HL-60 (cell line): ENCODE measurements at regions not wholly inside any gene's neighbourhood (a gene's known extent, or its start where the extent isn't known, plus 50 kb on each side); places are given as distances from the start of the nearest gene placed in this dataset.

ENCODE experiments used
- DNase-seq, 2 experiments: peaks; one replicate each; pipeline ENCODE4 v3.0.0-alpha.2; 2010 to 2020; ENCODE audit warnings: low read depth in 1 of 2, low spot score in 1 of 2
- H3K27ac ChIP-seq: fragments of 250-450 bp; sonication (Bioruptor Pico); replicated peaks from 2 replicates; pipeline ENCODE4 v1.5.1; 2020; ENCODE audit warnings: mild to moderate bottlenecking, moderate library complexity
- H3K27me3 ChIP-seq: fragments of 250-450 bp; sonication (Bioruptor Pico); 2 replicates; pipeline ENCODE4 v1.5.1; 2021; ENCODE audit warnings: mild to moderate bottlenecking, moderate library complexity; ENCODE audit not compliant: insufficient read depth, poor library complexity, severe bottlenecking
- H3K4me3 ChIP-seq: replicated peaks from 2 replicates; pipeline ENCODE4 v1.5.1; 2011; ENCODE audit warnings: mild to moderate bottlenecking, control low read depth, low read length; ENCODE audit not compliant: insufficient read depth
- GABPA ChIP-seq: IDR thresholded peaks from 2 replicates; pipeline ENCODE4 v1.6.1; 2012; ENCODE audit warnings: low read depth
- POLR2AphosphoS5 ChIP-seq: IDR thresholded peaks from 2 replicates; pipeline ENCODE4 v1.6.1; 2012; ENCODE audit warnings: low read depth
- REST ChIP-seq: IDR thresholded peaks from 2 replicates; pipeline ENCODE4 v1.6.1; 2012; ENCODE audit warnings: low read depth; ENCODE audit not compliant: insufficient replicate concordance
- SPI1 ChIP-seq: IDR thresholded peaks from 2 replicates; pipeline ENCODE4 v1.6.1; 2012; ENCODE audit warnings: low read depth, mild to moderate bottlenecking, borderline replicate concordance
- TF ChIP-seq, protein P1 (sequence below): IDR thresholded peaks from one replicate; pipeline ENCODE4 v1.5.1; 2011; ENCODE audit warnings: low read length, control low read depth, inconsistent platforms; ENCODE audit not compliant: insufficient read depth

GRCh38 chr2:117118994-117119393 is 695.5 kb upstream of the DDX18 start:
- no peak for DNase-seq
- Histone ChIP-seq H3K27me3 (no peaks in the 10 kb centered on the region), H3K27ac (no peak overlapping the region), H3K4me3 (no peak overlapping the region)
- TF ChIP-seq SPI1 (no peak), POLR2AphosphoS5 (no peak), REST (no peak), GABPA (no peak)
- TF ChIP-seq, protein P1, sequence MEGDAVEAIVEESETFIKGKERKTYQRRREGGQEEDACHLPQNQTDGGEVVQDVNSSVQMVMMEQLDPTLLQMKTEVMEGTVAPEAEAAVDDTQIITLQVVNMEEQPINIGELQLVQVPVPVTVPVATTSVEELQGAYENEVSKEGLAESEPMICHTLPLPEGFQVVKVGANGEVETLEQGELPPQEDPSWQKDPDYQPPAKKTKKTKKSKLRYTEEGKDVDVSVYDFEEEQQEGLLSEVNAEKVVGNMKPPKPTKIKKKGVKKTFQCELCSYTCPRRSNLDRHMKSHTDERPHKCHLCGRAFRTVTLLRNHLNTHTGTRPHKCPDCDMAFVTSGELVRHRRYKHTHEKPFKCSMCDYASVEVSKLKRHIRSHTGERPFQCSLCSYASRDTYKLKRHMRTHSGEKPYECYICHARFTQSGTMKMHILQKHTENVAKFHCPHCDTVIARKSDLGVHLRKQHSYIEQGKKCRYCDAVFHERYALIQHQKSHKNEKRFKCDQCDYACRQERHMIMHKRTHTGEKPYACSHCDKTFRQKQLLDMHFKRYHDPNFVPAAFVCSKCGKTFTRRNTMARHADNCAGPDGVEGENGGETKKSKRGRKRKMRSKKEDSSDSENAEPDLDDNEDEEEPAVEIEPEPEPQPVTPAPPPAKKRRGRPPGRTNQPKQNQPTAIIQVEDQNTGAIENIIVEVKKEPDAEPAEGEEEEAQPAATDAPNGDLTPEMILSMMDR = no peak

GRCh38 chr2:117123362-117123761 is 691.1 kb upstream of the DDX18 start:
- Histone ChIP-seq H3K27ac (no peak overlapping the region), H3K4me3 (no peak overlapping the region), H3K27me3 (no peaks in the 10 kb centered on the region)
- DNase-seq = no peak
- no peak for TF ChIP-seq GABPA
- TF ChIP-seq, protein P1 = no peak
- TF ChIP-seq POLR2AphosphoS5 = no peak
- no peak for TF ChIP-seq SPI1
- TF ChIP-seq REST = no peak

GRCh38 chr2:117126656-117127055 is 687.8 kb upstream of the DDX18 start:
- Histone ChIP-seq H3K27ac (no peak overlapping the region), H3K27me3 (no peaks in the 10 kb centered on the region), H3K4me3 (no peak overlapping the region)
- TF ChIP-seq SPI1 (no peak), GABPA (no peak), POLR2AphosphoS5 (no peak), REST (no peak)
- TF ChIP-seq, protein P1 = no peak
- DNase-seq = no peak
